ENCODE measurements at regions not wholly inside any gene's neighbourhood (a gene's known extent, or its start where the extent isn't known, plus 50 kb on each side); places are given as distances from the start of the nearest gene placed in this dataset.
A peak's percentile ranks its signal among the peaks of the same experiment; 100 is the strongest.

DNA sequence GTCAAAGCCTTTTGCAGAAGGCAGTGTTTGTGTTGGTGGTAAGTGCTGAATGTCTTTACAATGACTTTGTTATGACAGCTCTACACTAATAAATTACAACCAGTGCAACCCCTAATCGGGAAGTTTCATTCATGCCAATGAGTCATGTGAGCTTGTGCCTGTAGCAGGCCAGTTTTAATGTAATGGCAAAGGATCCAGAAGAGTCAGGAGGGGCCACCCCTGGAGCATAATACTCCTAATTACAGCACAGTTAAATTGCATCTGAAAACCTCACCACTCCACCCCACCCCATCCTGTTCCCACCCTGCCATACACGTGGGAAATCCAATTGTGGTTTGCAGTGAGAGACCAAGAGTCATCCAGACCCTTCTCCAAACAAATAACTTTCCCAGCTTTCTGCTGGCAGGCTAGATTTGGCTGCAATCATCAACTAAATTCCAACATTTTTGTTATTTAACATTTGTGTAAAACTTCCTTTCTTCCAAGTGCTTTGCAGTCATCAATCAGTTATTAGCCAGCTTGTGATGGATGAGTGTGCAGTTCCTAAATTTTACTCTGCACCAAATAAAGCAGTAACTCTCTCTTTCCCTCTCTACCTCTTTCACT, 277.3 kb upstream of the FAT3 start:
- TF ChIP-seq SIN3A (IDR thresholded peaks at IDR 0.05; ENCODE audit: borderline replicate concordance, insufficient read depth, low read length) (peak; percentile 91; the same call in 1 of the 2 replicates), POLR2AphosphoS5 (IDR thresholded peaks at IDR 0.05; ENCODE audit: low read depth, low read length) (peak; percentile 41; the same call in 1 of the 2 replicates), REST (IDR thresholded peaks at IDR 0.05; ENCODE audit: insufficient read depth in 1 of 2, low read depth in 2 of 2, low read length in 2 of 2) (no peak; a peak in 1 of 4 replicates)

DNA sequence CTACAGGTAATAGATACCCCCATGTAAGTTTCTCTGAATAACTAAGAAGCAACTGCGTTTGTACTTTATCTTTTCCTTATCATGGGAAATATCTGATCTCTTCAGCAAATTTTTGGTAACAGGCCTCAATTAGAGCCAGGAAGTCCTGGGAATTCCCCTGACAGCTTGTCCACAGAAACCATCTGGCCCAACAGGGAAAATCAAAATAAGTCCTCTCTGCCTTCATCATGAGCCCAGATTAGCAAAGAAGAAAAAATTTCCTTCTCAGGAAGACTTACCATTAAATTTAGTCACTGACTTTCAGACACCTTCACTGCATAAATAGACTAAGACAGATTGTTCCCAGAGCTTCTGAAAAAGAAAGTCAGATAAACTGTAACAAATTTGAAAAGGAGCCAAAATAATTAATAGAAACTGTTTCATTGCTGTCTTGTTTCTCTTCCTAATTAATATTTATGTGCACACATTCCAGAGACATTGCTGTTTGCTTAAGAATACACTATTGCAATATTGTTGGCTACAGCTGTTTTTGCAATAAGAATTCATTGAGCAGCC, 278.1 kb upstream of the FAT3 start:
- no peak for TF ChIP-seq FOXP2 (optimal IDR thresholded peaks at IDR 0.05; ENCODE audit: borderline replicate concordance, extremely low read depth, extremely low read length, insufficient read depth)
- TF ChIP-seq REST (IDR thresholded peaks at IDR 0.05; ENCODE audit: insufficient read depth in 1 of 2, low read depth in 2 of 2, low read length in 2 of 2) = peak in 1 of 2 experiments; percentile 71; a peak in 1 of 4 replicates
- TF ChIP-seq TAF1 (IDR thresholded peaks at IDR 0.05; ENCODE audit: borderline replicate concordance, insufficient read depth, low read length) = peak; percentile 66; the same call in 1 of the 2 replicates
- peak; percentile 89; the same call in 1 of the 2 replicates for TF ChIP-seq SIN3A (IDR thresholded peaks at IDR 0.05; ENCODE audit: borderline replicate concordance, insufficient read depth, low read length)
- TF ChIP-seq POLR2AphosphoS5 (IDR thresholded peaks at IDR 0.05; ENCODE audit: low read depth, low read length) = peak; percentile 59; the same call in 1 of the 2 replicates

- TF ChIP-seq REST (IDR thresholded peaks at IDR 0.05; ENCODE audit: insufficient read depth in 1 of 2, low read depth in 2 of 2, low read length in 2 of 2) (no peak), POLR2AphosphoS5 (IDR thresholded peaks at IDR 0.05; ENCODE audit: low read depth, low read length) (no peak), SIN3A (IDR thresholded peaks at IDR 0.05; ENCODE audit: borderline replicate concordance, insufficient read depth, low read length) (no peak), FOXP2 (optimal IDR thresholded peaks at IDR 0.05; ENCODE audit: borderline replicate concordance, extremely low read depth, extremely low read length, insufficient read depth) (no peak), TAF1 (IDR thresholded peaks at IDR 0.05; ENCODE audit: borderline replicate concordance, insufficient read depth, low read length) (no peak)
Observed at GRCh38 chr11:91935120-91935519, 289.5 kb upstream of the FAT3 start.

GRCh38 chr11:91932151-91932821, 292.3 kb upstream of the FAT3 start:
- TF ChIP-seq POLR2AphosphoS5 (IDR thresholded peaks at IDR 0.05; ENCODE audit: low read depth, low read length) (no peak), TAF1 (IDR thresholded peaks at IDR 0.05; ENCODE audit: borderline replicate concordance, insufficient read depth, low read length) (no peak), SIN3A (IDR thresholded peaks at IDR 0.05; ENCODE audit: borderline replicate concordance, insufficient read depth, low read length) (no peak), REST (IDR thresholded peaks at IDR 0.05; ENCODE audit: insufficient read depth in 1 of 2, low read depth in 2 of 2, low read length in 2 of 2) (no peak), FOXP2 (optimal IDR thresholded peaks at IDR 0.05; ENCODE audit: borderline replicate concordance, extremely low read depth, extremely low read length, insufficient read depth) (no peak)
